ENCODE measurements at regions not wholly inside any gene's neighbourhood (a gene's known extent, or its start where the extent isn't known, plus 50 kb on each side); places are given as distances from the start of the nearest gene placed in this dataset.

DNA sequence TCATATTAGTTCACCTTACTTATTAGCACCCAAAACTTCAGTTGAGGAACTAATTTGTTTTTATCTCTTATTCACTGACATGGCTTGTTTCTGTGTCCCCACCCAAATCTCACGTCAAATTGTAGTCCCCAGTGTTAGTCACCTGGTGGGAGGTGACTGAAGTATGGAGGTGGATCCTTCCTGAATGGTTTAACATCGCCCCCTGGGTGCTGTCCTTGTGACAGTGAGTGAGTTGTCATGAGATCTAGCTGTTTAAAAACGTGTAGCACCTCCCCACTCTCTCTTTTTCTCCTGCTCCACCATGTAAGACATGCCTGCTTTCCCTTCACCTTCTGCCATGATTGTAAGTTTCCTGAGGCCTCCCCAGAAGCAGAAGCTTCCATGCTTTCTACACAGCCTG is 75.0 kb upstream of the HECTD2 start:
- Histone ChIP-seq H3K9me3 (no peaks in the 10 kb centered on the region), H3K27me3 (no peaks in the 10 kb centered on the region), H3K27ac (no peak overlapping the region), H3K4me3 (no peak overlapping the region), H3K4me1 (no peaks in the 10 kb centered on the region), H3K36me3 (no peaks in the 10 kb centered on the region)
- 44 to 53% (median 46%) methylated on average over 3 of the region's 3 CpGs for WGBS, 5 donors
- DNase-seq: no peak
- TF ChIP-seq, protein P1, sequence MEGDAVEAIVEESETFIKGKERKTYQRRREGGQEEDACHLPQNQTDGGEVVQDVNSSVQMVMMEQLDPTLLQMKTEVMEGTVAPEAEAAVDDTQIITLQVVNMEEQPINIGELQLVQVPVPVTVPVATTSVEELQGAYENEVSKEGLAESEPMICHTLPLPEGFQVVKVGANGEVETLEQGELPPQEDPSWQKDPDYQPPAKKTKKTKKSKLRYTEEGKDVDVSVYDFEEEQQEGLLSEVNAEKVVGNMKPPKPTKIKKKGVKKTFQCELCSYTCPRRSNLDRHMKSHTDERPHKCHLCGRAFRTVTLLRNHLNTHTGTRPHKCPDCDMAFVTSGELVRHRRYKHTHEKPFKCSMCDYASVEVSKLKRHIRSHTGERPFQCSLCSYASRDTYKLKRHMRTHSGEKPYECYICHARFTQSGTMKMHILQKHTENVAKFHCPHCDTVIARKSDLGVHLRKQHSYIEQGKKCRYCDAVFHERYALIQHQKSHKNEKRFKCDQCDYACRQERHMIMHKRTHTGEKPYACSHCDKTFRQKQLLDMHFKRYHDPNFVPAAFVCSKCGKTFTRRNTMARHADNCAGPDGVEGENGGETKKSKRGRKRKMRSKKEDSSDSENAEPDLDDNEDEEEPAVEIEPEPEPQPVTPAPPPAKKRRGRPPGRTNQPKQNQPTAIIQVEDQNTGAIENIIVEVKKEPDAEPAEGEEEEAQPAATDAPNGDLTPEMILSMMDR (IDR thresholded peaks at IDR 0.05): no peak
- no peak for TF ChIP-seq POLR2AphosphoS5 (IDR thresholded peaks at IDR 0.05)
- intact Hi-C loops (cut with DNase I; ENCODE audit: low total_unique reads): no loop called here

DNA sequence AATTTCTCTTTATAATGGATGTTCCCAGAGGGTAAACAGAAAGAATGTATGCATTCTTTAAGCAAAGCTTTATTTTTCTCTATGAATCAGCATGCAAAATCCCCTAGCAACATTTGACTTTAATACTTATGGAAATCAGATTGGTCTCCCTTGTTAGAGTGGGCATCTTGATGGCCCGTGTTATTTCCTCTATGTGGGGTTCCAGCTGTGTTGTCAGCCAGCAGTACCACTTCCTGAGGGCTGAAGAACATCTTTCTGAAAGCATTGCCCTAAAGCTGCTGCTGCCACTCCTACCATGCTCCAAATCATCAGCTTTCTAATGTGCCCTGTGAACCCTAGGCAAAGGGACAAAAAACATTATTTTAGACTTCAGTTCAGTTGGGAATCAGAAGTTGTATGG is 70.4 kb upstream of the HECTD2 start:
- Histone ChIP-seq H3K9me3 (no peaks in the 10 kb centered on the region), H3K36me3 (no peaks in the 10 kb centered on the region), H3K27ac (no peak overlapping the region), H3K27me3 (no peaks in the 10 kb centered on the region), H3K4me1 (no peaks in the 10 kb centered on the region), H3K4me3 (no peak overlapping the region)
- WGBS, 5 donors: 53 to 71% (median 68%) methylated on average over 1 of the region's 1 CpG
- DNase-seq: no peak
- TF ChIP-seq EP300 (IDR thresholded peaks at IDR 0.05) (no peak), POLR2AphosphoS5 (IDR thresholded peaks at IDR 0.05) (no peak), POLR2A (IDR thresholded peaks at IDR 0.05) (no peak)
- TF ChIP-seq, protein P1 (IDR thresholded peaks at IDR 0.05): no peak
- intact Hi-C loops (cut with DNase I; ENCODE audit: low total_unique reads): no loop called here

DNA sequence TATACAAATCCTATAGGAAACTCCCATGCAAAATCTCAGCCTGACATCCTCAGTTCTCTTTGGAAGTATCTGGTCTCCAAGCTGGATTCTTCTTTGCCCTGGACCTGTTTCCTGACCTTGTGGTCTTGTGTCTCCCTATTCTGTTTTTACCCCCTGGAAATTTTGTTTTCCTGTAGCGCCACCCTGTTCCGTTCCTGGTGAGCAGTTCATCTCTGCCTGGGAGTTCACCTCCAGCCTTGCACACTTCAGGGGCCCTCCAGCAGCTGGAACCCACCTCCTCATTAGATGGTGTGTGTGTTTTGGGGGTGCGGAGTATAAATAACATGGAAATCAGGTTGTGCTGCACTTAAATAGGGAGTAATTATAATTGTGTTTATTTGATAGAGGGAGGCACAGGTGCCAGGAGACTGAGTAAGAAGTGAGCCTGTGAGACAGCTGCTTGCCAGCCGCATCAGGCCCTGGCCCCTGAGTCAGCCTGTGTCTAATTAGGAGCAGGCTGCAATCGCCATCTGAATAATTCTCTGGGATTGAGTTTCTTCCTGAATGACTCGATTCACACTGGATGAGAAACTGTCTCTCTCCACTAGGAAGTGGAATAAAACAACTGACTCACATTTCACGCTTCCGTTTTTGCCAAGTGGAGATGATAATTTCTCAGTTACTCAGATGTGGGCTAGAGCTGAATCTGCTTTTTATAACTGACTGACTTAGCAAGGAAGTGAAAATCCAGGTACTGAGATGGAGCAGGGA is 69.4 kb upstream of the HECTD2 start:
- H3K27me3 ChIP-seq: no peaks in the 10 kb centered on the region
- intact Hi-C loops (cut with DNase I; ENCODE audit: low total_unique reads): no loop called here
- no peak overlapping the region for H3K27ac ChIP-seq
- no peaks in the 10 kb centered on the region for H3K4me1 ChIP-seq
- TF ChIP-seq, protein P1 (IDR thresholded peaks at IDR 0.05): no peak
- no peak for TF ChIP-seq POLR2AphosphoS5 (IDR thresholded peaks at IDR 0.05)
- TF ChIP-seq POLR2A (IDR thresholded peaks at IDR 0.05): no peak
- no peaks in the 10 kb centered on the region for H3K36me3 ChIP-seq
- WGBS, 5 donors: 72 to 83% (median 81%) methylated on average over 8 of the region's 8 CpGs
- DNase-seq: peak in 1 of 2 donors; percentile 23
- H3K4me3 ChIP-seq: no peak overlapping the region
- no peaks in the 10 kb centered on the region for H3K9me3 ChIP-seq

DNA sequence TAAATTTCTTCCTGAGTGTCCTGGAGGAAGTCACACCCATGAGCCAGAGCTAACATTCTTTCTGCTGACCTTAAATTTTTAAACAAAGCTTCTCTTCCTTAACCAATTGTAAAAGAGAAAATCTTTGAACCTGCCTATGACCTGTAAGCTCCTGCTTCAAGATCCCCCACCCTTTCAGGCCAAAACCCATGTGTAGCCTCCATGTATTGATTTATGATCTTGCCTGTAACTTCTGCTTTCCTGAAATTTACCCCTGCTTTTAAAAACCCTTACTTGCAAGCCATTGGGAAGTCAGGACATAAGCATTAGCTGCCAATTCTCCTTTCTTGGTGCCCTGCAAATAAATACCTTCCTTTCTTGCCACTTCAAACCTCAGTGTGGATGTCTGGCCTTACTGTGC is 68.5 kb upstream of the HECTD2 start:
- H3K4me3 ChIP-seq: no peak overlapping the region
- no peaks in the 10 kb centered on the region for H3K4me1 ChIP-seq
- no peak overlapping the region for H3K27ac ChIP-seq
- no peaks in the 10 kb centered on the region for H3K27me3 ChIP-seq
- H3K9me3 ChIP-seq: no peaks in the 10 kb centered on the region
- H3K36me3 ChIP-seq: no peaks in the 10 kb centered on the region
- no peak for DNase-seq
- TF ChIP-seq POLR2A (IDR thresholded peaks at IDR 0.05): no peak
- no peak for TF ChIP-seq POLR2AphosphoS5 (IDR thresholded peaks at IDR 0.05)
- TF ChIP-seq, protein P1 (IDR thresholded peaks at IDR 0.05): no peak
- TF ChIP-seq EP300 (IDR thresholded peaks at IDR 0.05): no peak
- intact Hi-C loops (cut with DNase I; ENCODE audit: low total_unique reads): no loop called here

Data from stomach (tissue), 8 donors.